ENCODE measurements at regions not wholly inside any gene's neighbourhood (a gene's known extent, or its start where the extent isn't known, plus 50 kb on each side); places are given as distances from the start of the nearest gene placed in this dataset.

DNA sequence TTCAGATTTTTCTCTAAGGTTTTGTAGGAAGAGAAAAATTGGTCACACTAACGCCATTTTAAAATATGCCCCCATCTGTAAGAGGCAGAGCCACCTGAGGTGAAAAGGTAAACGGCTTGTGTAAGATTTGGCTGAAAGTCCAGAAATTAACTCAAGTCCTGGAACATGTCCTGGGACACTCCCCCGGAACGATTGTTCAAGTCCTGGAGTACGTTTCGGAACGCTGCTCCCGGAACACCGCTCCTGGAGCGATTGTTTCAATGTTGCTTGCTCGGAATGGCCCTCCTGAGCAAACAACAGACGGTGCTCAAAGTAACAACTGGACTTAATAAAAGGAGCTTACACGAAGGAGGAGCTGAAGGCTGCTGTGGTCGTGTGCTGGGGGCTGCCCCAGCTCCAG, 796.5 kb upstream of the SLIT2 start:
- H3K9me1 ChIP-seq (replicated peaks; ENCODE audit: control insufficient read depth, extremely low read depth, insufficient read depth, low read length) = no peaks in the 10 kb centered on the region
- DNase-seq (ENCODE audit: low read depth, low spot score) (no peak), FAIRE-seq (no peak)
- H3K27ac ChIP-seq (ENCODE audit: insufficient read depth, low read depth, low read length) = no peak overlapping the region
- H3K9ac ChIP-seq (replicated peaks; ENCODE audit: extremely low read depth, insufficient read depth, low read length) = no peak overlapping the region
- ChIA-PET CTCF (no interaction called here), POLR2A (no interaction called here)
- no peaks in the 10 kb centered on the region for H3K27me3 ChIP-seq (ENCODE audit: control insufficient read depth in 2 of 2, insufficient read depth in 2 of 2, low read length in 2 of 2)
- H4K20me1 ChIP-seq (replicated peaks; ENCODE audit: control insufficient read depth, extremely low read depth, insufficient read depth, low read length) = no peaks in the 10 kb centered on the region
- no peak for TF ChIP-seq JUN (IDR thresholded peaks at IDR 0.05; ENCODE audit: borderline replicate concordance, insufficient read depth, insufficient read length, low read depth)
- TF ChIP-seq EZH2 (IDR thresholded peaks at IDR 0.05; ENCODE audit: borderline replicate concordance, low read depth, low read length, severe bottlenecking) = no peak
- no peak for TF ChIP-seq FOS (IDR thresholded peaks at IDR 0.05; ENCODE audit: borderline replicate concordance, insufficient read depth, low read length)
- TF ChIP-seq POLR2A (IDR thresholded peaks at IDR 0.05; ENCODE audit: low read depth, low read length) = no peak
- no peak for TF ChIP-seq MYC (IDR thresholded peaks at IDR 0.05; ENCODE audit: low read depth, low read length)
- TF ChIP-seq, protein P1, sequence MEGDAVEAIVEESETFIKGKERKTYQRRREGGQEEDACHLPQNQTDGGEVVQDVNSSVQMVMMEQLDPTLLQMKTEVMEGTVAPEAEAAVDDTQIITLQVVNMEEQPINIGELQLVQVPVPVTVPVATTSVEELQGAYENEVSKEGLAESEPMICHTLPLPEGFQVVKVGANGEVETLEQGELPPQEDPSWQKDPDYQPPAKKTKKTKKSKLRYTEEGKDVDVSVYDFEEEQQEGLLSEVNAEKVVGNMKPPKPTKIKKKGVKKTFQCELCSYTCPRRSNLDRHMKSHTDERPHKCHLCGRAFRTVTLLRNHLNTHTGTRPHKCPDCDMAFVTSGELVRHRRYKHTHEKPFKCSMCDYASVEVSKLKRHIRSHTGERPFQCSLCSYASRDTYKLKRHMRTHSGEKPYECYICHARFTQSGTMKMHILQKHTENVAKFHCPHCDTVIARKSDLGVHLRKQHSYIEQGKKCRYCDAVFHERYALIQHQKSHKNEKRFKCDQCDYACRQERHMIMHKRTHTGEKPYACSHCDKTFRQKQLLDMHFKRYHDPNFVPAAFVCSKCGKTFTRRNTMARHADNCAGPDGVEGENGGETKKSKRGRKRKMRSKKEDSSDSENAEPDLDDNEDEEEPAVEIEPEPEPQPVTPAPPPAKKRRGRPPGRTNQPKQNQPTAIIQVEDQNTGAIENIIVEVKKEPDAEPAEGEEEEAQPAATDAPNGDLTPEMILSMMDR (IDR thresholded peaks at IDR 0.05; ENCODE audit: extremely low read depth in 1 of 2, insufficient read depth in 1 of 2, low read depth in 1 of 2, low read length in 2 of 2) = no peak
- no peak for TF ChIP-seq GATA2 (IDR thresholded peaks at IDR 0.05; ENCODE audit: insufficient read depth, insufficient read length, low read depth, low read length)
- TF ChIP-seq, protein P2, sequence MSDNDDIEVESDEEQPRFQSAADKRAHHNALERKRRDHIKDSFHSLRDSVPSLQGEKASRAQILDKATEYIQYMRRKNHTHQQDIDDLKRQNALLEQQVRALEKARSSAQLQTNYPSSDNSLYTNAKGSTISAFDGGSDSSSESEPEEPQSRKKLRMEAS (IDR thresholded peaks at IDR 0.05; ENCODE audit: insufficient read depth, insufficient read length) = no peak
- no peak for TF ChIP-seq POLR2AphosphoS5 (IDR thresholded peaks at IDR 0.05; ENCODE audit: insufficient read depth, low read depth, low read length)
- H2AFZ ChIP-seq (ENCODE audit: low read depth, low read length) = no peak overlapping the region
- intact Hi-C loops (cut with micrococcal nuclease) = no loop called here
- BruUV-seq (replicated peaks) = no TSS peak
- H3K4me1 ChIP-seq (ENCODE audit: control insufficient read depth, extremely low read depth, insufficient read depth, low read length) = no peaks in the 10 kb centered on the region
- dilution Hi-C loops (cut with MboI; ENCODE audit: extremely low pct_ligation_motif_present, low sequenced_read_pairs) = no loop called here
- H3K9me3 ChIP-seq (replicated peaks; ENCODE audit: control insufficient read depth, insufficient read depth, low read length) = no peaks in the 10 kb centered on the region
- no peaks in the 10 kb centered on the region for H3K36me3 ChIP-seq (ENCODE audit: control insufficient read depth in 2 of 2, extremely low read depth in 1 of 2, insufficient read depth in 2 of 2, low read length in 2 of 2)
- no peak overlapping the region for H3K4me2 ChIP-seq (ENCODE audit: insufficient read depth, low read length)
- H3K4me3 ChIP-seq (replicated peaks in 1 of 3; ENCODE audit: insufficient read depth in 1 of 3, low read depth in 1 of 3, low read length in 3 of 3) = no peak overlapping the region
- no peaks in the 10 kb centered on the region for H3K79me2 ChIP-seq (ENCODE audit: control insufficient read depth, insufficient read depth, low read length)

Measured in endothelial cell of umbilical vein (primary cell).